ENCODE measurements at regions not wholly inside any gene's neighbourhood (a gene's known extent, or its start where the extent isn't known, plus 50 kb on each side); places are given as distances from the start of the nearest gene placed in this dataset.

DNA sequence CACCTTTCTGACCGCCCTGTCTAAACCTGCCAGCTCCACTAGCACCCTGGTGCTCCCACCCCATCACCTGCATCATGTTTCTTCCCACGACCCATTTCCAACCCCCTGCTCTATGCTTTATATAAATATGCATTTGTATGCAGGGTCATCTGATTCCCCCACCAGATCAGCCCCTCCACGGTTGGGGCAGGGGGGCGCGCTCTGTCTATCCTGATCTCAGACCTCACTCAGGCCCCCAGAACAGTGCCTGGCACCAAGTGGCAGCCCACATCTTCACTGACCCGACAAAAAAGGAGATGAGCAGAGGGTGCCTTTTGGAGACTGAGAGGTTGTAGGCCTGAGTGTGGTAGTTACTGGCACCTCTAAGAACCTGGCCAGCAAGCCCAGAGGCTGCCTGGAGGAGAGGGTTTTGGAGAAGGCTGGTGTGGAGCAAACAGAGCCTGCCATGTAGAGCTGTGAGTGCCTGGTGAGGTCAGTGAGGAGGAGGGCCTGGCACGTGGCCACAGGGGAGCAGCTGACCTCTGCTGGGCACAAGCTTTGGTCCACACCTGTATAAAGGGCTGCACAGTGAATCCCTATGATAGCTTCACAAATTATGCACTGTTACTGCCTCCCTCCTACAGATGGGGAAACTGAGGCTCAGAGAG is 86.3 kb upstream of the RTL6 start:
- TF ChIP-seq, protein P1, sequence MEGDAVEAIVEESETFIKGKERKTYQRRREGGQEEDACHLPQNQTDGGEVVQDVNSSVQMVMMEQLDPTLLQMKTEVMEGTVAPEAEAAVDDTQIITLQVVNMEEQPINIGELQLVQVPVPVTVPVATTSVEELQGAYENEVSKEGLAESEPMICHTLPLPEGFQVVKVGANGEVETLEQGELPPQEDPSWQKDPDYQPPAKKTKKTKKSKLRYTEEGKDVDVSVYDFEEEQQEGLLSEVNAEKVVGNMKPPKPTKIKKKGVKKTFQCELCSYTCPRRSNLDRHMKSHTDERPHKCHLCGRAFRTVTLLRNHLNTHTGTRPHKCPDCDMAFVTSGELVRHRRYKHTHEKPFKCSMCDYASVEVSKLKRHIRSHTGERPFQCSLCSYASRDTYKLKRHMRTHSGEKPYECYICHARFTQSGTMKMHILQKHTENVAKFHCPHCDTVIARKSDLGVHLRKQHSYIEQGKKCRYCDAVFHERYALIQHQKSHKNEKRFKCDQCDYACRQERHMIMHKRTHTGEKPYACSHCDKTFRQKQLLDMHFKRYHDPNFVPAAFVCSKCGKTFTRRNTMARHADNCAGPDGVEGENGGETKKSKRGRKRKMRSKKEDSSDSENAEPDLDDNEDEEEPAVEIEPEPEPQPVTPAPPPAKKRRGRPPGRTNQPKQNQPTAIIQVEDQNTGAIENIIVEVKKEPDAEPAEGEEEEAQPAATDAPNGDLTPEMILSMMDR (IDR thresholded peaks at IDR 0.05; ENCODE audit: insufficient read depth, low read length), result no peak
- TF ChIP-seq POLR2AphosphoS5 (IDR thresholded peaks at IDR 0.05; ENCODE audit: low read depth) (no peak), GABPA (IDR thresholded peaks at IDR 0.05; ENCODE audit: low read depth) (no peak), SPI1 (IDR thresholded peaks at IDR 0.05; ENCODE audit: borderline replicate concordance, low read depth) (no peak)
- TF ChIP-seq, protein P2, sequence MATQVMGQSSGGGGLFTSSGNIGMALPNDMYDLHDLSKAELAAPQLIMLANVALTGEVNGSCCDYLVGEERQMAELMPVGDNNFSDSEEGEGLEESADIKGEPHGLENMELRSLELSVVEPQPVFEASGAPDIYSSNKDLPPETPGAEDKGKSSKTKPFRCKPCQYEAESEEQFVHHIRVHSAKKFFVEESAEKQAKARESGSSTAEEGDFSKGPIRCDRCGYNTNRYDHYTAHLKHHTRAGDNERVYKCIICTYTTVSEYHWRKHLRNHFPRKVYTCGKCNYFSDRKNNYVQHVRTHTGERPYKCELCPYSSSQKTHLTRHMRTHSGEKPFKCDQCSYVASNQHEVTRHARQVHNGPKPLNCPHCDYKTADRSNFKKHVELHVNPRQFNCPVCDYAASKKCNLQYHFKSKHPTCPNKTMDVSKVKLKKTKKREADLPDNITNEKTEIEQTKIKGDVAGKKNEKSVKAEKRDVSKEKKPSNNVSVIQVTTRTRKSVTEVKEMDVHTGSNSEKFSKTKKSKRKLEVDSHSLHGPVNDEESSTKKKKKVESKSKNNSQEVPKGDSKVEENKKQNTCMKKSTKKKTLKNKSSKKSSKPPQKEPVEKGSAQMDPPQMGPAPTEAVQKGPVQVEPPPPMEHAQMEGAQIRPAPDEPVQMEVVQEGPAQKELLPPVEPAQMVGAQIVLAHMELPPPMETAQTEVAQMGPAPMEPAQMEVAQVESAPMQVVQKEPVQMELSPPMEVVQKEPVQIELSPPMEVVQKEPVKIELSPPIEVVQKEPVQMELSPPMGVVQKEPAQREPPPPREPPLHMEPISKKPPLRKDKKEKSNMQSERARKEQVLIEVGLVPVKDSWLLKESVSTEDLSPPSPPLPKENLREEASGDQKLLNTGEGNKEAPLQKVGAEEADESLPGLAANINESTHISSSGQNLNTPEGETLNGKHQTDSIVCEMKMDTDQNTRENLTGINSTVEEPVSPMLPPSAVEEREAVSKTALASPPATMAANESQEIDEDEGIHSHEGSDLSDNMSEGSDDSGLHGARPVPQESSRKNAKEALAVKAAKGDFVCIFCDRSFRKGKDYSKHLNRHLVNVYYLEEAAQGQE (IDR thresholded peaks at IDR 0.05; ENCODE audit: insufficient replicate concordance, low read depth), result no peak

Measured in HL-60 (cell line).